Adrenal gland (tissue), 5 donors: ENCODE measurements at regions not wholly inside any gene's neighbourhood (a gene's known extent, or its start where the extent isn't known, plus 50 kb on each side); places are given as distances from the start of the nearest gene placed in this dataset.

ENCODE experiments used
- POLR2A ChIP-seq, 2 donors: fragments of 450-650 bp; IDR thresholded peaks; one replicate each; pipeline ENCODE4 v1.6.1; 2017; ENCODE audit warnings: antibody characterized with exemption in 2 of 2, mild to moderate bottlenecking in 2 of 2, moderate library complexity in 1 of 2
- TF ChIP-seq, protein P1 (sequence below), 6 experiments: fragments of 450-650 bp in 4 of 6; fragments of 200-600 bp in 2 of 6; sonication (generic) in 1 of 6; IDR thresholded peaks; 1 replicate in 5 of 6; 2 replicates in 1 of 6; pipeline versions ENCODE4 v1.5.1 to v1.8.0; 2016 to 2021; ENCODE audit warnings: antibody characterized with exemption in 6 of 6, mild to moderate bottlenecking in 2 of 6, moderate library complexity in 1 of 6
- donor health status: DM: no; HTN: no; CAD: no.

DNA sequence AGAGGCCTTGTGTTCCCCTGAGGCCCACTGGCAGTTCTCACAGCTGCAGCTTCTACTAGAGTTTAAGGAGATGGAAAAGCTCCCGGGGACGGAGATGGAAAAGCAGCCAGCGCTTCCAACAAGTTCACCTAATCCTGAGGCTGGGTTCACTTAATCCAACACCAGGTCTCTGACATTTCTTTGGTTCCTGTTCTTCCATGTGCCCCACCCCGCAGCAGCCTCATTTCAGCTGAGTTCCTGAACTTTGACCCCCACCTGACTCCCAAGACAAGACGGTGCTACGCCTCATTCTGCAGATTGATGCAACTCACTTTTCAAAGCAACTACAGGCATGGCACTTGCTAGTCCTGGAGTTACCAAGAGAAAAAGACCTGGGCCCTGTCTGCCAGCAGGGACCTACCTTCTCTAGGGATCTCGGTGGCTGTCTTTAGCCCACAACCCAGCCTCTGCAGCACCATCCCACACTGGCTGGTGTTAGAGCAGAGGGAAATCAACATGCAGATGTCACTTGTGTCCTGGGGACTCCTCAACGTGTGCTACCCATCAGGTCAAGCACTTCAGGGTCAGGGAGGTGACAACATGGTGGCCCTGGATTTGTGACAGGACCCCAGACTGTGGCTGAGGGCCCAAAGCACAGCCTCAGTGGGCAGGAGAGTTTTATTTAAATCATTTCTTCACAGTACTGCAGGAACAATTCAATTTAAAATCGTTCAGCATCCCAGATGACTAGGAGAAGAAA is 406.1 kb downstream of the VPS13C start:
- TF ChIP-seq, protein P1, sequence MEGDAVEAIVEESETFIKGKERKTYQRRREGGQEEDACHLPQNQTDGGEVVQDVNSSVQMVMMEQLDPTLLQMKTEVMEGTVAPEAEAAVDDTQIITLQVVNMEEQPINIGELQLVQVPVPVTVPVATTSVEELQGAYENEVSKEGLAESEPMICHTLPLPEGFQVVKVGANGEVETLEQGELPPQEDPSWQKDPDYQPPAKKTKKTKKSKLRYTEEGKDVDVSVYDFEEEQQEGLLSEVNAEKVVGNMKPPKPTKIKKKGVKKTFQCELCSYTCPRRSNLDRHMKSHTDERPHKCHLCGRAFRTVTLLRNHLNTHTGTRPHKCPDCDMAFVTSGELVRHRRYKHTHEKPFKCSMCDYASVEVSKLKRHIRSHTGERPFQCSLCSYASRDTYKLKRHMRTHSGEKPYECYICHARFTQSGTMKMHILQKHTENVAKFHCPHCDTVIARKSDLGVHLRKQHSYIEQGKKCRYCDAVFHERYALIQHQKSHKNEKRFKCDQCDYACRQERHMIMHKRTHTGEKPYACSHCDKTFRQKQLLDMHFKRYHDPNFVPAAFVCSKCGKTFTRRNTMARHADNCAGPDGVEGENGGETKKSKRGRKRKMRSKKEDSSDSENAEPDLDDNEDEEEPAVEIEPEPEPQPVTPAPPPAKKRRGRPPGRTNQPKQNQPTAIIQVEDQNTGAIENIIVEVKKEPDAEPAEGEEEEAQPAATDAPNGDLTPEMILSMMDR (IDR thresholded peaks at IDR 0.05), result no peak
- TF ChIP-seq POLR2A (IDR thresholded peaks at IDR 0.05), result no peak
